Right renal pelvis (tissue), 4 donors: ENCODE measurements at regions not wholly inside any gene's neighbourhood (a gene's known extent, or its start where the extent isn't known, plus 50 kb on each side); places are given as distances from the start of the nearest gene placed in this dataset.

Source experiments
- DNase-seq, 4 donors: peaks; one replicate each; pipeline ENCODE4 v3.0.0-alpha.2; 2013; ENCODE audit warnings: low read depth in 4 of 4, low spot score in 3 of 4, missing footprints in 1 of 4

GRCh38 chr10:36263871-36264270, 621.8 kb upstream of the FZD8 start:
- no peak for DNase-seq

- no peak for DNase-seq
These were observed 614.9 kb upstream of the FZD8 start for GRCh38 chr10:36256948-36257356.

GRCh38 chr10:36256166-36256565, 614.1 kb upstream of the FZD8 start:
- DNase-seq: no peak

DNA sequence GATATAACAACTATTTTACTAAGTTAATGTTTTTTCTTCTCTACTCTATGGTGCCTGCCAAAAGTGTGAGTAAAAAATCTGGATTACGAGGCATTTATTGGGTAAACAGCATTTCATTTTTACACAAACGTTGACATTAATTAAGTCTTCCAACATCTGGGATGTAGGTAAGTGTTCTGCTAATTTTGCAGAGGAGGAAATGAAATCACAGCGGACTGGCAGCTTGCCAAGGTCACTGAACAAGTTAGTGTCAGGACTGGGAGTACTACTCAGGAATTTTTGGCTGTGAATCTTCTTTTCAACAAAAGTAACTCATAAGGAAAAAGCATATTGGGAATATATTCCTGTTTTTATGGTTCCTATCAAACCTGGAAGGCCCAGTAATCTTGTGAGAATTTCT, 612.1 kb upstream of the FZD8 start:
- DNase-seq: no peak

DNA sequence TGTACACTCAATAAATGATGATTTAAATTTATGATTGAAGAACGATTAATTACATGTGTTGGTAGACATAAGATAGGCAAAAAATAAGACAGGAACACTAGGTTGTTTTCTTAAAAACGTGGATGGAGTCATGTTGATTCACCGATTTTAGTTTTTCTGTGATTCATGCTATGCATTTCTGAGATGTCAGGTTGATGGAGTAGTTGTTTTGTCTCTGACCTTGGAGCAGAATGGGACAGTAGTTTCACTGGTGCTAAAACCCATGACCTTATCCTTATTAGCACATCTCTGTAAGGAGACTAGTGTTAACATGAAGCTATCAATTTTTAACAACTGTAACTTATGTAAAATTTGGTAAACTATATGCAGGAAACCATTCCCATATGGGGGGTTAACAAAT, 611.6 kb upstream of the FZD8 start:
- DNase-seq: no peak

- DNase-seq: no peak
These were observed 609.0 kb upstream of the FZD8 start for GRCh38 chr10:36251068-36251467.

GRCh38 chr10:36248304-36248981, 606.3 kb upstream of the FZD8 start:
- DNase-seq: no peak

- DNase-seq: no peak
These were observed 605.4 kb upstream of the FZD8 start for GRCh38 chr10:36247478-36247877.

DNA sequence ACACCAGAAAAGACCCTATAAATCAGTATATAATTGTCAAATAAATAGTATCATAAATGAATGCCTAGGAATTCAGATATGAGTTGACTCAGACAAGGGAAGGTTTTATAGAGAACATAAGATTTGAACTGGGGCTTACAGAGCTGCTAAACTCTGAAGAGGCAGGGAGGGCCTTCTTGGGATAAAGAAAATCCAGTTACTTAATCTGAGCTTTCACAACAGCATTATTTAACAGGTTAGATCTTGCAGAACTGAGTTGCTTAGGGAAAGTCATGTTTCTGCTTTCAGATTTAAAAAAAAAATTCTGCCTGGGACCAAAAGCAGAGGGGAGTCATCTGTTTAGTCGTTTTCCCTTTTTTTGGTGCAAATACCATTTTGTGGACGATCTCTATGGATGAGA, 594.8 kb upstream of the FZD8 start:
- DNase-seq: no peak

DNA sequence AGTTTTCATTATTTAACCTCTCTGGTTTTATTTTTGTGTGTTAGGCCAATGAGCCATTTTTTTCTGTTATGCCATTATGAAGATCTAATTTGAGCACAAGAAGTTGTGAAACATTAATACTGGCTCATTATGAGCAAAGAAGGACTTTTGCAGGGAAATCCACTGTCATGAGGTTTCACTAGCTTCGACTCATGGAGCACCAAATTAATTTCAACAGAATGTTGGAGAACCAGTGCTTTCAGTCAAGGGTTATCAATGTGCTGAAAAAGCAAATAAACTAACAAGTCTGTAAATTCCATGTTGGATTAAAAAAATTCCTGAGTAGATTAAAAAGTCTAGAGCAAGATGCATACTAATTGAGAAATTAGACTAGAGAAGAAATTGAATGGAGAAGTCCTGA, 594.2 kb upstream of the FZD8 start:
- DNase-seq: no peak

DNA sequence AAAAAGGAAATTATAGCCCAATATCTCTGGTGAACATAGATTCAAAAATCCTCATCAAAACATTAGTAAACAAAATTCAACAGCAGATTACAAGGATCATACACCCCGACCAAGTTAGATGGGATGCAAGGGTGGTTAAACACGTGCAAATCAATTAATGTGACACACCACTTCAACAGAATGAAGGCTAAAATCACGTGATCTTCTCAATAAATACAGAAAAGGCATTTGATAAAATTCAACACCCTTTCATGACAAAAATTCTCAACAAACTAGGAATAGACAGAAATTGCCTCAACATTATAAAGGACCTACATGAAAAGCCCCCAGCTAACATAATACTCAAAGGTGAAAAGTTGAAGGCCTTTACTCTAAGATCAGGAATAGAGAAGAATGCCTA, 590.8 kb upstream of the FZD8 start:
- no peak for DNase-seq

DNA sequence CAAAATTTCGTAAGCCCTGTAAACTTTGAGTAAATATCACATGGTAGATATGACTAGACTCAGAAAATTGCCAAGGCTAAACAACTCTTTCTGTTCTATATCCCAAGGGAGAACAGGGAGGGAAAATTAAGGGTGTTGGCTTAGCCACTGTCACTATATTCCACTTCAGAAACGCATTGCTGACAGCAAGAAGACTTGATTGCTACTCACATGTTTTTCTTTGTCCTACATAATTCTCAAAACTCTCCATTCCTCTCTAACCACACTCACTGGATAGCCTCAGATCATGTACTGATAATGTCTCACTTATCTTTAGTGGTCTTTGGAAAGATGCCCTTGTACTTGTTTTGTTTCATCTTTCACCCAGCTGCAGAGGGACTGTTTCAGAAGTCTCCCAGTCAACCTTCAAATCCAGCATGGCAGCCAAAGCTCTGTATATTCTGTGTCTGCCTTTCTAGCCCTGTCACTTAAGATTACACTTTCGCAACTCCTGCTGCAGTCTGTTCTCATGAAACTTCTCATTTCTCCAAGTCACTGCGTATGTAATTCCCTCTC, 582.4 kb upstream of the FZD8 start:
- DNase-seq: no peak

DNA sequence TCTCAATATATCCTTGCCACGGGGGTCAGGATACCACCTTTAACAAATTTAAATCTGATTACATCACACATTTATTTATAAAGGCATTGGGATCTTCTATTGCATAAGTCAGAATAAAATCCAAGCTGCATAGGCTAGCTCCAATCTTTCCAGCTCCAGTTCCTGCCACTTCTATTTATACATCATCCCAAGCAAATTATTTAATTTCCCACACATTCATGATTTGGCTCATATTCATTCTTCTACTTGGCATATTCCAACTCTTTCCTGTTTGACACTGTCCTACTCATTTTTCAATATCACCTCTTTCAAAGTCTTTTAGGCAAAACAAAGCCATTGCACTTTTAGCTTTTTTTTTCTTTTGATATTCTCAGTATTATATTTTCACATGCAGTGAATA, 579.0 kb upstream of the FZD8 start:
- DNase-seq: no peak

- DNase-seq: no peak
These were observed 578.1 kb upstream of the FZD8 start for GRCh38 chr10:36220151-36220550.

DNA sequence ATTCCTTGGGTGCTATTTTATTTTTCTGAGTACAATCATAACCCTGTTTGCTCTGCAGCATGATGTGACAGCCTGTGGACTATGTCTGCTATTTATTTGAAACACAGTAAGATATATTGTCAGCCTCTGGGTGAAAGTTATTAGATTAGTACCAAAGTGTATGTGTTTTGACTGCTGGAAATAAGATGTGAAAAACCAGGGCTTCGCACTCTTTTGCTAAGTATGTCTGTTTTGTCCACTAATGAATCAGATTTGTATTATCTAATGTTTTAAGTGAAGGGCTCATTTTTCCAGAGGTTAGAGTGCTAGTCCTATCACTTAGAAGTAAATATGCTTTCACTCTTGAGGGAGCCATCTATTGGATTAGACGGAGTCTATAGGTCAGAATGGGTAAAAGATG, 569.8 kb upstream of the FZD8 start:
- DNase-seq: no peak

DNA sequence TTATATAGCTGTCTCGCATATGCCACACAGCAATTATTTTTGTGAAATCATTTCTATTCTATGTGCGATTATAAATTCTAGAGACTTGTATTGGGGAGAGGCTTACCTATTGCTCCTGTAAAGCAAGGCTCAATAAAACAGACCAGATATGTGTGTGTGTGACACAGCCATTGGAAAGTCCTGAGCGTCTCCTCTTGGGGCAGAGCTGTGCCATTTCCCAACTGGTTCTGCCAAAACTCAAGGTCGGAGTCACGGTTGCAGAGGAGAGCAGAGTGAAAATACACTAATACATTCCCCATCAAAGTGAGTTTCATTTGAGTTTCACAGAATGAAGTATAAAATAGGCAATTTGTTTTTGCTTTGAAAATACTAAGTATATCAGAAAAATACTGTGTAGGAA, 567.4 kb upstream of the FZD8 start:
- no peak for DNase-seq

DNA sequence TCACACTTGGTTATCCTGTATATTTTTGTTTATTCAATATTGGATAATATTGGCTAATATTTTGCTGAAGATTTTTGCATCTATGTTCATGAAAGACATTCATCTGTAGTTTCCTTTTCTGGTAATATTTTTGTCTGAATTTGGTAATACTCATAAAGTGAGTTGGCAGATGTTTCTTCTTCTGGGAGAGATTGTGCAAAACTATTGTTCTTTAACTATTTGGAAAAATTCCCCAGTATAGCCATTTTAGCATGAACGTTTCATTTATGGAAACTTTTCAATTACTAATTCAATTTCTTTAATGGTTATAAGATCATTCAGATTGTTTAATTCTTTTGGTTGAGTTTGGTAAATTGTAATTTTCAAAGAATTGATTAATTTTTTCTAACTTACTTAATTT, 560.8 kb upstream of the FZD8 start:
- DNase-seq: no peak

GRCh38 chr10:36200577-36200976, 558.5 kb upstream of the FZD8 start:
- no peak for DNase-seq

DNA sequence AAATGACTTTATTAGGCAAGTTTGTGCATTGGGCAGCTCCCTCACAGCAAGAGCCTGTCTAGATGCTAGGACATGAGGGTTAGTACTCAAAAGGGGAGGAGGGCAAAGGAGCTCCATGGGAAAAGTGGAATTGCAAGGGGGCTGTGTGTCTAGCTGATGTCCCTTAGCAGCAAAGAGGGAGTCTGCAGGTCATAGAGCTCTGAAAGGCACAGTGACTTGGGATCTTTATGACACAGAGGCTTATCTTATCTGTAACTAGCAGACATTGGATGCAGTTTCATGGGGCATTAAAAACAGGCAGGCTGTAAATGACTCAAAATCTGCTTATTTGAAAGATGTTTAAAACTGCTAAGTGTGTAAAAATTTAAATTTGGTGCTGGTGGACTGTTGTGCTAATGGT, 556.2 kb upstream of the FZD8 start:
- no peak for DNase-seq

GRCh38 chr10:36195364-36195763, 553.3 kb upstream of the FZD8 start:
- DNase-seq: no peak

DNA sequence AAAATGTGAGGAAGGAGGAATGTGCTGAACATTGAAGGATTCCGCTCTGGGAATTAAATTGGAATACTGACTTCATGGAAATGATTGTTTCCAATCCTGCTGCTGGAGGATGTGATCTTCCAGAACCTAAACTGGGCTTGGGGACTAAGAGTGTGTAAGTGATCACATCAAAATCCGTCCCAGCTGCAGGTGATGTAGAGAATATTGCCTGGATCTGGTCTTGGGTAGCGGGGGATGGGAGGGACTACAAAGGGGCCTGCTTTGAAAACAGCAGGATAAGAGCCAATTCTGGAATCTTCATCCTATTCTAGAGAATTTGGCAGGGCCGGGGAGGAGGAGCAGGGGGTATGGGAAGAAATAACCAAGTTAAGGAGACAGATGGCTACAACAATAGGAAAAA, 552.2 kb upstream of the FZD8 start:
- no peak for DNase-seq

DNA sequence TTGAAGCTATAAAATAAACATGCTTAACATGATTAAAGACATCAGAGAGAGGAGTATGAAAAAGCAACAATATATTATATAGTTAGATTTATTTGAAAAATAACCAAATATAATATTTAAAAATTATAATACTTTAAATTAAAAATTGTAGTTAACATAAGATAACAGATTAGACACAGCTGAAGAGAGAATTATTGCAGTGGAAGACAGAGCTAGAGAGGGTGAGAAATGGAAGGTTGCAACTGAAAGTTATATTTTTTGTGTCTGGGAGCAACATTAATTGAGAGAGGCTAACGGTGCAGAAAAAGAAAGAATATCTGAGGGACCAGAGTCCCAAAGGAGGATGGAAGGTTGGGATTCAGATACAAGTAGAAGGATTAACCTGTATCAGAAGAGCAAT, 548.9 kb upstream of the FZD8 start:
- no peak for DNase-seq

DNA sequence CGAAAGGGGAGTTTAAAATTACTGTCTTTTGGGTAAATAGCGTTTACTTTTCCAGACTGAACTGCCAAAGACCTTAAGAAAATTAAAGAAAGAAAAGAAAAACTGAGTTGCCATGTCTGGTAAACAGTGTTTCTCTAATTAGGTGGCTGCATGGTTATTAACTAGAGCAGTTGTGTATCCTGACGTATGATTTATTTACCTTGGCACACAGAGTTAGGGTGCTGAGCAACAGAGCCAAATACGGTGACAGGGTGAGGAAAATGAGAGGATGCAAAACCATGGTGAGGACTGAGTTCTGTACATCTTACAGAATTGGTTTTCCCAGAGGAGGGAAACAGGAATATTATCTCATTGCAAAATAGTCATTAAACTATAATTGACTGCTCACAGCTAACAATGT, 546.4 kb upstream of the FZD8 start:
- no peak for DNase-seq
